Fibroblast of lung (primary cell): ENCODE measurements at regions not wholly inside any gene's neighbourhood (a gene's known extent, or its start where the extent isn't known, plus 50 kb on each side); places are given as distances from the start of the nearest gene placed in this dataset.

ENCODE experiments used
- CTCF ChIP-seq, 2 donors: IDR thresholded peaks in 1 of 2; conservative IDR thresholded peaks in 1 of 2; 1 replicate in 1 of 2; 2 replicates in 1 of 2; pipeline ENCODE4 v1.5.1; 2011 to 2012; ENCODE audit warnings: low read length in 2 of 2, control low read depth in 1 of 2, inconsistent platforms in 1 of 2, low read depth in 1 of 2, mild to moderate bottlenecking in 1 of 2
- EZH2 ChIP-seq: IDR thresholded peaks from 2 replicates; pipeline ENCODE4 v1.5.1; 2012; ENCODE audit warnings: low read length, control low read depth, mild to moderate bottlenecking; ENCODE audit errors: missing control alignments

GRCh38 chr5:167063788-167064187 lies 1227.7 kb upstream of the WWC1 start:
- TF ChIP-seq CTCF (conservative IDR thresholded peaks at IDR 0.05 in 1 of 2, IDR thresholded peaks at IDR 0.05 in 1 of 2; ENCODE audit: low read depth in 1 of 2, low read length in 2 of 2) (no peak), EZH2 (no peak)
